ENCODE measurements at regions not wholly inside any gene's neighbourhood (a gene's known extent, or its start where the extent isn't known, plus 50 kb on each side); places are given as distances from the start of the nearest gene placed in this dataset.

GRCh38 chr15:96959501-96959900 is 629.0 kb downstream of the NR2F2 start:
- DNase-seq: no peak

- no peak for DNase-seq
Measured at GRCh38 chr15:96960711-96961480, 630.4 kb downstream of the NR2F2 start.

- no peak for DNase-seq
Measured at GRCh38 chr15:96966554-96966953, 636.1 kb downstream of the NR2F2 start.

DNA sequence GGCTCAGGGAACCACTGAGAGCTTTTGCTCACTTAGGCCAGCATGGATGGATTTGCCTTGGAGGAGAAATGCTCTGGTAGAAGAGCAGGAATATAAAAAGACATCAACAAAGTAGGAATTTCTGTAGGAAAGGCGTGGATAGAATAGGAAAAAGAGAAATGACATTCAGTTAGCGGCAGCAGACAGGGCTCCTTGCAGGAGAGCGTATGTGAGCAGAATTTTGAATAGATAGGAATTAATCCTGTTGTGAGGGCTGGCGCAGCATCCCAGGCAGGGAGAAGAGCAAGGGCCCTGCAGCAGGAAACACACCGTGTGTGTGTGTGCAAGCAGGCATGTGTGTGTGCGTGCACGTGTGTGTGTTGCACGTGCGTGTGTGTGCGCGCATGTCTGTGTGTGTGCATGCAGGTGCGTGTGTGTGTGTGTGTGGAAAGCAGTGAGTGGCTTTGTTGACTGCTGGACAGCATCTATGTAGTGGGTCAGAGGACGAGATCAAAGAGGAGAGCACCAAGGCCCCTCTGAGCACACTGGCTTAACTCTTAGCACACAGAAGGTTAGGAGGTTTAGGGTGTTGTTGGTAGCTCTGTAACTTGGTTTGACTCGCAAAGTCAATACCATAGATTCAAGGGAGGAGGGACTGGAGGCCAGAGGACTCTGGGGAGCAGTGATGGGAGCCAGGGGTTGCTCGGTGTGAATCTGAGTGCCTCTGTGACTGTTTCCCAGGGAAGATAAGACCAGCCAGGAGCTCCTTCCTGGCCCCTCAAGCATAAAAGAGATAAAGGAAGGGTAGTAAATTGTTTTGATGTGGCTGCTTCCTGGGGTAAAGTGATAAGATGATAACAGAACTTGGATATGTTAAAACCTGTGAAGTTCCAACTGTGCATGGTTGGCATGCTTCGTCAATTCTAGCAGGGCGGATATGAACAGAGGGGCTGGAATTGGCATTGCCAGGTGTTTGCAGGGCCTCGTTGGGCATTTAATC is 639.5 kb downstream of the NR2F2 start:
- DNase-seq: no peak

GRCh38 chr15:96972201-96972600 is 641.7 kb downstream of the NR2F2 start:
- no peak for DNase-seq

GRCh38 chr15:96974761-96975160 is 644.3 kb downstream of the NR2F2 start:
- DNase-seq: no peak

- no peak for DNase-seq
Measured at GRCh38 chr15:96977886-96978285, 647.4 kb downstream of the NR2F2 start.

DNA sequence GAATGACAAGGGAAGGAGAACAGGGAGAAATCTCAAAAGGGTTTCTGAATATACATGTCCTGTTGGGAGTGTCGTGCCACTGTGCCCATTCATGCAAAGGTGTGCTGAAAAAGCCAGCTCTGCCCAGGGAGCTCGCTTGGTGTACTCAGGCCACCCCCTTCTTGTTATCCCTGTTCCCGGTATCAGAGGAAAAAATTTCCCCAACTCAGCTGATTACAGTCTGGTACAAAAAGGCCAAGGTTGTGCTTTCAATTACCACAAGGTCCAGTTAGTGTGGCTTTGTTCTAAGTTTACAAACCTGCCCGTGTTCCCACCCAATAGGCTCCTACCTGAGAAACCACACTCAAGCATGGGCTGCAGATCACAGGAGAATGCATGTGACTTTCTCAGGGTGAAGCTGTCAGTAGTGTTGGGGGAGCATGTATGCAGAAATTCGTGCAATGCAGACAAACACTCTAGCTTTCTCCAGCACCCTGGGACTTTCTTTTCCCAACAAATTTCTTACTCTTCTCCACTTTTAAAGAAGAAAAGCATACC is 648.5 kb downstream of the NR2F2 start:
- no peak for DNase-seq

- peak; percentile 8 for DNase-seq
Measured at GRCh38 chr15:96984121-96984671, 653.7 kb downstream of the NR2F2 start.

- DNase-seq: no peak
Measured at GRCh38 chr15:96992817-96993216, 662.3 kb downstream of the NR2F2 start.

DNA sequence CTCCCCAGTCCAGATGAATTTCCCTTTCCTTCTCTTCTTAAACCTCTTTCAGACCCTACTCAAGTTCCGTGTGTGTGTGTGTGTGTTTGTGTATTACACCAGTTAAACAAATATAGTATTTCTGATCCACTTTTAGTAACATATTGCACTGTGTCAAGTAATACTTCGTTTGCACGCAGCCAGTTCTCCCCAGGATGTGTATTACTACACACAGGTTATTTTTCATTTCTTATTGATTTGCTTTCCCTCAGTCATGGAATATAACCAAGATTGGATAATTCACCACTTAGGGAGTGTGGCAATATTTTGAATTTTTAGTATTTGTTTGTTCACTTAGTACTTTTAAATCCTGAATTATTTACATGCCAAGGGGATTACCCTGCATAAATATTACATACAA is 667.0 kb downstream of the NR2F2 start:
- no peak for DNase-seq

- DNase-seq: no peak
Measured at GRCh38 chr15:97009031-97009431, 678.5 kb downstream of the NR2F2 start.

DNA sequence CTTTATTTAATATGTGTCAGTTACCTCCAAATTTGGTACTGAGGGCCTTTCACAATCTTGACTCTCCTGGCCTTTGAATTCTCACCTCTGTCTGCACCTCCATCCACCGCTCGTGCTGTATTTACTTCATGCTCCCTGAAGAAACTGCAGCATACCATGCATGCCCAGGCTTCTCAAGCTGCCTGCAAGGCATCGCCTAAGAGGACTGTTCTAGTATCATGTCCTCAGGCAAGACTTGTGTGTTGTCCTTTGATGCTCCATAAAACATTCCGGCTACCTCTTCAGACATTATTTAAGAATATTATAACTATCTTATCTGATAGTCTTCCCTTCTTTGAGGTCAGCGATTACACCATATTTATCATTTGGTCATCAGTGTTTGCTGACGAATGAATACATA is 682.5 kb downstream of the NR2F2 start:
- DNase-seq: no peak

GRCh38 chr15:97013491-97013890 is 683.0 kb downstream of the NR2F2 start:
- no peak for DNase-seq

GRCh38 chr15:97014001-97014400 is 683.5 kb downstream of the NR2F2 start:
- DNase-seq: no peak

DNA sequence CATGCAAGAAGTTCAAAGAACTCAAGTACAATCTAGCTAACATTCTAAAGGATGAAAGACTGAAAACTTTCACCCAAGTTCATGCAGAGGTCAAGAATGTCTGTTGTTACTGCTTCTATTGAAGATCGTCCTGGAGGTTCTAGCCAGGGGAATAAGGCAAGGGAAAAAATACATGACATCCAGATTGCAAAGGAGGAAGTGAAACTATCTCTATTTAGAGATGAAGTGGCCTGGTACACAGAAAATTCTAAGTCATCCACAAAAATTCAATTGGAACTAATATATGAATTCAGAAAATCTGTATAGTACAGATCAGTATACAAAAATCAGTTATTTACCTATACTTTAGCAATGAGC is 693.0 kb downstream of the NR2F2 start:
- no peak for DNase-seq

GRCh38 chr15:97026781-97027180 is 696.3 kb downstream of the NR2F2 start:
- DNase-seq: no peak

DNA sequence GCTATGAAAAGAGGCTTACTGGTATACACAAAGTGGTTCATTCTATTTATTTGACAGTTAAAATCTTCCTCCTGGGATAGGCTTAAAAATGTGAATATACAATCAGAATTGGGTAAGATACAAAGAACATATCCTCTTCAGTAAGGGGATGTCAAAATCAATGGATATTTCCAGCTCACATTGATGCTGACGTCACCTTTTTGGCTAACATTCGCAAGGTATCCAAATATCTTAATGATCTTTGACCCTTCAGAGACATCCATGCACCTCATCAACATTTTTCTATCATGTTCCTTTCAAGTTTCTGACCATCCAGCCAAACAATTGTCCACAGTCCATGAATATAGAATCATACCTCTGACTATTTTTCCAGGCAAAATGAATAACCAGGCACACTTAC is 697.3 kb downstream of the NR2F2 start:
- DNase-seq: no peak

- DNase-seq: no peak
Measured at GRCh38 chr15:97030251-97030650, 699.8 kb downstream of the NR2F2 start.

DNA sequence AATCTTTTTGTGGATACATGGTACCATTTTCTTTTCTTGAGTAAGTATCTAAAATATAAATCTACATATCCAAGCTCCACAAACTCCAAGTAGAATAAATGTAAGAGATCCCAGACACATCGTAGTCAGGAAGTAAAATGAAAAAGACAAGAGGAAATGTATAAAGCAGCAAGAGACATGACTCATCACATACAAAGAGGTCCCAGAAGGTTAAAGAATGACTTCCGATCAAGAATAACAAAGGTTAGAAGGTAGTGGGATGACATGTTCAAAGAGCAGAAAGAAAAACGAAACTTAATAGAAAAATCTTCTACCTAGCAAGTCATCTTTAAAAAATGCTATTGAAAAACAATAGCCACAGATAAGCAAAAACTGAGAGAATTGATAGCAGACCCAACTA is 705.8 kb downstream of the NR2F2 start:
- no peak for DNase-seq

DNA sequence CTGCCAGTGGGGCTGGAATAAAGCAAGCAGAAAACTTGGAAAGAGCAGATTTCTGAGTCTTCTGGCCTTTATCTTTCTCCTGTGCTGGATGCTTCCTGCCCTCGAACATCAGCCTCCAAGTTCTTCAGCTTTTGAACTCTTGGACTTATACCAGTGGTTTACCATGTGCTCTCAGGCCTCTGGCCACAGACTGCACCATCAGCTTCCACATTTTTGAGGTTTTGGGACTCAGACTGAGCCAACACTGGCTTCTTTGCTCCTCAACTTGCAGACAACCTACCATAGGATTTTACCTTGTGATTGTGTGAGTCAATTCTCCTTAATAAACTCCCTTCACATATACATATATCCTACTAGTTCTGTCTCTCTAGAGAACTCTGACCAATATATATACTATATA is 706.6 kb downstream of the NR2F2 start:
- DNase-seq: no peak

GRCh38 chr15:97045666-97046421 is 715.3 kb downstream of the NR2F2 start:
- no peak for DNase-seq

DNA sequence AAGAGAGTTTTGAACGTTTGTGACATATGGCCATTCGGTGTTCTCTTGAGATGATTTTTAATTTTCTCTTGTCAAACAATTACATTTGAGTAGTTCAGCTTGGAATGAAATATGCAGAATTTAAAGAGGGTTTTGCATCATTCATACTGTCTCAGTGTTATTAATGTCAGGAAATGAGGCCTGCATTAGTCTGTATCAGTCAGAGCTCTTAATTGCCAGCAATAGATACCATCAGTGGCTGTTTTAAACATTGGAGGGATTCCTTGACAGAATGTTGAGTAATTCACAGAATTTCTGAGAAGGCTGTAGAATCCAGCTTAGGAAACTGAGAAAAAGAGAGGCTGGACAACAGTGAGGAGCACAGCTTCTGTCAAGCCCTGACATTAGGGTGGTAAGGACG is 722.0 kb downstream of the NR2F2 start:
- DNase-seq: no peak
